NCI-H82 treated with DMSO at 0.1 percent for 48 hours (cell line): ENCODE measurements at regions not wholly inside any gene's neighbourhood (a gene's known extent, or its start where the extent isn't known, plus 50 kb on each side); places are given as distances from the start of the nearest gene placed in this dataset.

Source experiments
- DNase-seq: peaks from one replicate; lab custom pipeline; 2025; ENCODE audit not compliant: unreplicated experiment; lab: John Stamatoyannopoulos, UW

- no peak for DNase-seq
Observed at GRCh38 chr11:131044851-131045250, 128.6 kb upstream of the SNX19 start.

- DNase-seq, result no peak
Observed at GRCh38 chr11:131052367-131052766, 136.1 kb upstream of the SNX19 start.

GRCh38 chr11:131056036-131056435 is 139.8 kb upstream of the SNX19 start:
- DNase-seq, result no peak

- no peak for DNase-seq
Observed at GRCh38 chr11:131063638-131064037, 147.4 kb upstream of the SNX19 start.

GRCh38 chr11:131064373-131064991 is 148.2 kb upstream of the SNX19 start:
- peak; percentile 5 for DNase-seq

- no peak for DNase-seq
Observed at GRCh38 chr11:131065435-131066413, 149.4 kb upstream of the SNX19 start.

GRCh38 chr11:131066551-131066950 is 150.3 kb upstream of the SNX19 start:
- no peak for DNase-seq

- no peak for DNase-seq
Observed at GRCh38 chr11:131070365-131070764, 154.1 kb upstream of the SNX19 start.

- no peak for DNase-seq
Observed at GRCh38 chr11:131073167-131073566, 156.9 kb upstream of the SNX19 start.

DNA sequence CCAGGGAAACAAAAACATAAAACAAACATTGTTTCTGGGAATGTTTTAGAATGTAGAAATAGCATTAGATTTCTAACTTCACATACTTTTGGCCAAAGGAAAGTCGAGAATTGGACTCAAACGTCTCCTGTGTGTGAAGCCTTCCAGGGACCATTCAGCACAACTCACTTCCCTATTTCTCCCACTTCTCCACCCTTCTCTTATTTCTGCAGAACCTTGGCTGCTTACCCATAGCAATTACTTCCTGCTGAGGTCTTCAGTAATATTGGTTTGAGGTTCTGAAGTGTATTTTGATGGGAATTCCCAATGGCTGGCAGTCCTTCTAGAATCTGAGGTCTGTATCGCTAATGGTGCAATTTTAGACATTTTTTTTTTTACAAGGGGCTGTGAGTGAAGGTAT is 158.3 kb upstream of the SNX19 start:
- no peak for DNase-seq

DNA sequence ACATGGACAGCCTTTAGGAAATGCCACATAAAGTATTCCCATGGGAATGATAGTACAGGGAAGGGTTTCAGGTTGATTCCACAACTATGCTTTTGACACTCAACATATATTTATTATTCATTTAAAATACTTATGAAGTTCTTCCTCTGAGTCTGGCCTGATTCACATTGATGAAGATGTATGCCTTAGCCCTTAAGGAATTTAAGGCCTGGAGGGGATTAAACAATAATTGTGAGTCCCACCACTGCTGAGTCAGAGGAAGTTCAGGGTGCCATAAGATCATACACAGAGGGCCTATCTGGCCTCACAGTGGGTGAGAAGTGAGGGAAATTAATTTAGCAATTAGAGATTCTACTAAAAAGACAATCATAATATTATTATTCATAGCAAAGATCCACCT is 161.1 kb upstream of the SNX19 start:
- no peak for DNase-seq

DNA sequence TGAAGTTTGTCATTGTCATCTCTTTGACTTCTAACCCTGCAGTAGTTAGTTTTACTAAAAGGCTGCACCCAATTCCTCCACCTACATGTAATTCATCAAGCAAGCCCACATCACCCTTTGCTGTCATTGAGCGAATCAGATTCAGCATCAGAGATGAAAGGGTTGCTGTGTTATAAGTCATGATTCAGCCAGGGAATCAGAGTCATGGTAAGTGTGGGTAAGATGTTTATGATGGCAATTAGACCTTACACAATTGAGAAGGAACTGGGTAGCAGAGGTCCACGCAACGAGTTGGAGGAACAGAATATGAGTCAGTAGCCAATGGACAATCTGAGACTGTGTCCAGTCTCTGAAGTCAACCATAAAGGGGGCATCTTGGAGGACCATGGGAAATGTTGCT is 162.8 kb upstream of the SNX19 start:
- no peak for DNase-seq

DNA sequence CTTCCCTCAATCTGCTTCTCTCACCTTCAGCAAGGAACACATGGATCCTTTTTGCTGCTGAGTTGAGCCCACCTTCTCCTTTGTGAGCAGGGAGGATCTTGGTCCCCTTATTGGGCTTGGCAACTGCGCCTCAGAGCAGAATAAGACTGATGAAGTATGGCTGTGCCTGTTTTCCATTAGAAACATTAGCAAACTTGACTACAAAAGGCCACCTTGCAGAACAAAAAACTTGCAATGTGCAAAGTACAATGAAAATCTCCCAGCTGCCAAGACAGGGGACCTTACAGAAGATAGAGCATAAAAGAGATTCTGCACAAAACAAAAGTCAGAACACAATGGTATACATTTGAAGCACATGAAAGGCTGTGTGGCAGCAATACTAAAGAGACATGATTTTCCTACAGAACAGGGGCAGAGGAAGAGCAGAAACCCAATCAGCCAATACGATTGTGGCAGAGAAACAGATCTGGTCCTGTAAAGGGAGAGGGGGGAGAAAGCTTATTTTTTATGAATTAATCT is 173.5 kb upstream of the SNX19 start:
- no peak for DNase-seq

DNA sequence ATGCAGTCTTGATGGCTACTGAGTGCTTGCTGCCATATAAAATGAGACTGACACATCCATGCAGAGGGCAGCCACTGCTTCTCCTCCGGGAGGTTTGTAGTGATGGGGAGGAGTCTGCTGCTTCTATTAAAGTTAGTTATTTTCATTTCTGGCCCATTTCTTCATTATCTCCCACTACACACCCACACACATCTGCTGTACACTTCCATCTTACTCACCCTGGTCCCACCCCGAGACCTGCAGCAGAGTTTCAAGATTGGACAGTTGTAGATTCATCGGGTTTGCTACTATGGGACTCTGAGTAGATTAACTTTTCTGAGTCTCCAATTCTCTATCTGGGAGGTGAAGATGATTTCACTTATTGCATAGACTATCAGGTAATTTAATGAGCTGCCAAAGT is 176.2 kb upstream of the SNX19 start:
- no peak for DNase-seq

DNA sequence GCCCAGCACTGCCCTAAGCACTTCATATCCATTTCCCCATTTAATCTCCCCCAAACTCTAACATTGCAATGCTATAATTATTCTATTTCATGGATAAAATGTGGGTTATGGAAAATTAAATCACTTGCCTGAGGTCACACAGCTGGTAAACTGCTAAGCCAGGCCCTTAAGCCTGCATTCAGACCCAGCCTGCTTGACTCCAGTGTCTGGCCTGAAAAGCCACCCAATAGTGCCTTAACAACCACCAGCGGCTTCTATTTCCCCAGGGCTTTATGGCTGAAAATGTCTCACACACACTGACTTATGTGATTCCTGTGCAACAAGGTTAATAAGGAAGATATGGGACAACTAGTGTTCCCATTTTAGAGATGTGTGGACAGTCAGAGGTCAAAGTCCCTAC is 178.5 kb upstream of the SNX19 start:
- DNase-seq, result no peak

DNA sequence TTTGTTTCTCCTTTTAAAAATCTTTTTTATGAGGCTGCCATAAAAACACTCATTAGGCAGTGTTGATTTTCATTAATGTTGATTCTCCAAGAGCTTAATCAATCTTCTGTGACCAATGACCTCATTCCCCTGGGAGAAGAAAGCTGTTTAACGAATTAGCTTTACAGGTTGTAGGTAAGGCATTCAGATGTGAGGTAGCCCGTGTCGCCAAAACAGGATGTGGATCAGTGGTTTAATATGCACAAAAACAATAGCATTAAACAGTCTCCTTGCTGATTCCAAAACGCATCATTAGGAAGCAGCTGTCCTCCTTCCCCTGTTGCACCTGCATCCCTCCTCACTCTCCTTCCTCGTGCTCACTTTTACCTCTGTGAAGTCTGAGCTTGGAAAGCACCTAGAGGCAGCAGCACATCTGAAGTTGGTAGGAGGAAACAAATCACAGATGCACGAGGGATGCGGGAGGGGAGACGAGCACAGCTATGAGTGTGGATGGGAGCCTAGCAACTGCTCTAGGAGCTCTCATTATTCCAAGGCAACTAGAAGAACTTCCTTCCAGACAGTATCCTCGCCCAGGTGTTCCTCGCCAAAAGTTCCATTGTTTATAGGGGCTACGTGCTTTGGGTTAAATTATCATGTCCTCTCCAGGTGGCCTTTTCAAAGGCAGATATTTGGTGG is 179.4 kb upstream of the SNX19 start:
- no peak for DNase-seq

GRCh38 chr11:131099013-131099412 is 182.7 kb upstream of the SNX19 start:
- no peak for DNase-seq

- DNase-seq, result no peak
Observed at GRCh38 chr11:131099746-131100145, 183.5 kb upstream of the SNX19 start.

GRCh38 chr11:131108760-131109159 is 192.5 kb upstream of the SNX19 start:
- no peak for DNase-seq

DNA sequence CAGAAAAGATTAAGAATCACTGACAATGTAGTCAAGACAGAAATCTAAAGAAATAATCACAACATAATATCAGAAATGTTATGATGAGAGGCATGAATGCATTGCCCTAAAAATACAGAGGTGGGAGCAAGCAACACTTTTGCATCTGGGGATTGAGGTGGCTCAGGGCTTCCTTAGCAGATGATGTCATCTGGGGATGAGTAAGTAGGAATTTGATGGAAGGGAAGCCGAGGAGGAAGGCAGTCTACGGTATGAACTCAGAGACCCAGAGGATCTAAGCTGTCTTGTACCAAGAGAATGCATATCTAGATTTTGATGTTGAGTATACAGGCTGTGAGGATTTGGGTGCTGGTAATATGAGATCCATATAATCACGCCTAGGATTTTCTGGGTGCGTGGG is 193.0 kb upstream of the SNX19 start:
- no peak for DNase-seq

DNA sequence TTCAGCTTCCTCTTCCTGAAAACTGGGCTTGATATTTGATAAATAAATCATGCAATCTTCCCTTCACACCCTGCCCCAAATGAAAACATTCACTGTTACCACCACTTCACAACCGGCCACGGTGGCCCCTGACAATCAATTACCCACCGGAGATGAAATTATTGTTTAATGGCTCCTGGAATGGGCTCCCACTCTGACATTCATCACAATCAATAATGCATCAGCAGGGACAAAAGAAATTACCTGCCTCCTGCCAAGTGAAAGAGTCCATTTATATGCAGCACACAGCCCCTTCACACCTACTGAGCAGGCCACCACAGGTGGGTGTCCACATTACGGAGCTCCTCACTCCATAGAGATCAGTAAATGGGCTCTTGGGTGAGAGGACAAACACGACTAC is 193.5 kb upstream of the SNX19 start:
- no peak for DNase-seq

- DNase-seq, result no peak
Observed at GRCh38 chr11:131111775-131112174, 195.5 kb upstream of the SNX19 start.
